ENCODE measurements at regions not wholly inside any gene's neighbourhood (a gene's known extent, or its start where the extent isn't known, plus 50 kb on each side); places are given as distances from the start of the nearest gene placed in this dataset.

DNA sequence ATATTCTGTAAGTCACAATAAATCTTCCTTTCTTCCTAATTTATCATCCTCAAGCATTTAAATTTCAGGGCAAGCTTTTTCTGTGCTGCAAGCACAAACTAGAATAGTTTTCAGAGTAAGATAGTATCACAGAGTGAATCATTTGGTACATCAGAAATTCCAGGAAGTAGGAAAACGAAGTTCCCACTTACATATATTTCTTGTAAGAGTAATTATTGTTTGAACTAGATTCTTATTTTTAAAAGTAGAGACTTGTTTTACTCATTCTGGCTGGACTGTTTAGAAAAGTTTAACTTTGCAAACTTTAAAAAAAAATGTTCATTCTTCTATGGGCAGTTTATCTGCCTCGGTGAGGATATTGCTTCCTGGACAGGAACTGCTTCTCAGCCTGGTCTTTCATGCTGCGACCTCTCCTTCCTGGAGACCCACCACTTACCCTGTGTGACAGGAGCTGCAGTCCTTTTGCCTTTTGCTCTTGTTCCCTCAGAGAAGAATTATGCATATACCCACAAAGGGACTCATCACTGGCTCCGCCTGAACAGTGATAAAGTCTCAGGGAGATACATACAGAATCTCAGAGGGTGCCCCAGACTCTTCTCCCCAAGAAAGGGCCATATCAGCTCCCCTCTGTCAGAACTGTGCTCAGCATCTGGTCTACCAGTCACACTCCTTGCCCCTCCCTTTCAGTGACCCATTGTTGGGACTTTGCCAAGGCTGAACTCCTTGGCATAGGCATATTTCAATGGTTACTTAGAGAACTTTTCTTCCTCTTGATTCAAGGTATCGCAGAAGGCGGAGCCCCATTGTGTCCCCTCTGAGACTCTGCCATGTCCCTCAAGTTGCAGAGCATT lies 102.7 kb upstream of the CD55 start:
- Histone ChIP-seq H3K9me3 (ENCODE audit: control insufficient read depth, low read length) (no peaks in the 10 kb centered on the region), H3K79me1 (replicated peaks; ENCODE audit: low read length, poor library complexity, severe bottlenecking) (no peaks in the 10 kb centered on the region), H2BK5ac (ENCODE audit: low read depth, low read length, poor library complexity, severe bottlenecking) (no peak overlapping the region), H3K4me2 (ENCODE audit: low read length, poor library complexity, severe bottlenecking) (no peak overlapping the region), H3K4me1 (ENCODE audit: control insufficient read depth, insufficient read depth, low read depth, low read length) (no peaks in the 10 kb centered on the region), H2BK12ac (ENCODE audit: low read length in 2 of 2) (no peak overlapping the region), H3K9ac (ENCODE audit: low read length) (no peak overlapping the region), H3K18ac (ENCODE audit: low read depth in 1 of 2, low read length in 2 of 2) (no peak overlapping the region), H3K36me3 (ENCODE audit: control insufficient read depth in 1 of 2, insufficient read depth in 2 of 2, low read depth in 1 of 2, low read length in 2 of 2) (no peaks in the 10 kb centered on the region), H2AK5ac (ENCODE audit: low read length, severe bottlenecking) (no peak overlapping the region), H3K23ac (ENCODE audit: low read length in 2 of 2) (no peak overlapping the region), H3K27ac (ENCODE audit: low read length, poor library complexity, severe bottlenecking) (no peak overlapping the region), H3K27me3 (ENCODE audit: control insufficient read depth in 1 of 2, insufficient read depth in 1 of 2, low read length in 2 of 2) (no peaks in the 10 kb centered on the region), H2BK120ac (ENCODE audit: low read depth, low read length) (no peak overlapping the region), H4K91ac (ENCODE audit: low read length) (no peak overlapping the region), H4K8ac (ENCODE audit: low read length) (no peak overlapping the region), H2AFZ (ENCODE audit: low read depth, low read length) (no peak overlapping the region), H3K4me3 (ENCODE audit: insufficient read depth in 1 of 2, low read depth in 1 of 2, low read length in 2 of 2) (no peak overlapping the region), H2BK15ac (ENCODE audit: low read depth, poor library complexity, severe bottlenecking) (no peak overlapping the region), H3K4ac (ENCODE audit: low read depth in 1 of 2, low read length in 2 of 2) (no peak overlapping the region), H3K14ac (ENCODE audit: low read length in 2 of 2) (no peak overlapping the region)
- no peak for DNase-seq
- 77% methylated on average over 5 of the region's 6 CpGs for WGBS

DNA sequence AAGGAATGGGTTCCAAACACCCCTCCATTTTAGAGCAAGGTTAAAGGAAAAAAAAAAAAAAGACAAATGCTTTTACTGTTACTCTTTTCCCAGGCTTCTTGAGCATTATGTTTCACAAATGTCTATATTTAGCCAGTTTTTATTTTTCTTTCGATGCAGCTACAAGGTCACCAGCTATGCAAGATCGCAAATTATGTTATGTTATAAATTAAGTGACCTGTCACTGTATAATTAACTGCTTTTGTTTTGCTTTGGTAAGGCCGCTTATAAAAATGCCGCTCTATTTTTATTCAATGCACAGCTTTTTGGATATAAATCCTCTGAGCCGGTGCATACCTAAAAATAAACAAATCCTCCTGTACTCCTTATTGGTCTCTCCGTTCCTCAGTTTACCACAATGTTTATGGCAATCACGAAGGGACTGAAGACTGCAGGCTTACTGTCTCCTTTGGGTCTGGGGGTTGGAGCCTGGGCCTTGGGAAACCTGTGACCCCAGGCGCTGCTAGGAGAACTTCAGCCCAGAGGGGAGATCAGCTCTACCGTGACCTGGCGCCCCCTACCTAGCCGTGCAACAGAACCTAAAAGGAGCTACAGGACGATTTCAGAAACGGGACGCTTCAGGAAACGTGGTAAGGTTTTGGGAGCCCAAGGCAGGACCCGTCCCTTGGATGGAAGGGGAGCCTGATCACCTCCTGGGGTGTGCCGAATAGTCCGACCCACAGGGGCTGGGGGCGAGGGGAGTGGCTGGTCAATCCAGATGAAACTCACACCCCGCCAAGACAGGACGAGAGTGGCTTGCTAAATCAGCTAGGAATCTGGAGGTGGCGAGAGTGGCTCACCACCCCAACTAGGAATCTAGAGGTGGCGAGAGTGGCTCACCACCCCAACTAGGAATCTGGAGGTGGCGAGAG lies 101.2 kb upstream of the CD55 start:
- no peak overlapping the region for H3K4ac ChIP-seq (ENCODE audit: low read depth in 1 of 2, low read length in 2 of 2)
- H2AK5ac ChIP-seq (ENCODE audit: low read length, severe bottlenecking): no peak overlapping the region
- no peak overlapping the region for H3K4me2 ChIP-seq (ENCODE audit: low read length, poor library complexity, severe bottlenecking)
- H3K27me3 ChIP-seq (ENCODE audit: control insufficient read depth in 1 of 2, insufficient read depth in 1 of 2, low read length in 2 of 2): no peaks in the 10 kb centered on the region
- no peak overlapping the region for H3K9ac ChIP-seq (ENCODE audit: low read length)
- H3K79me1 ChIP-seq (replicated peaks; ENCODE audit: low read length, poor library complexity, severe bottlenecking): no peaks in the 10 kb centered on the region
- no peak overlapping the region for H4K91ac ChIP-seq (ENCODE audit: low read length)
- H4K8ac ChIP-seq (ENCODE audit: low read length): no peak overlapping the region
- H2BK15ac ChIP-seq (ENCODE audit: low read depth, poor library complexity, severe bottlenecking): no peak overlapping the region
- no peak for DNase-seq
- no peak overlapping the region for H3K4me3 ChIP-seq (ENCODE audit: insufficient read depth in 1 of 2, low read depth in 1 of 2, low read length in 2 of 2)
- no peaks in the 10 kb centered on the region for H3K9me3 ChIP-seq (ENCODE audit: control insufficient read depth, low read length)
- no peaks in the 10 kb centered on the region for H3K36me3 ChIP-seq (ENCODE audit: control insufficient read depth in 1 of 2, insufficient read depth in 2 of 2, low read depth in 1 of 2, low read length in 2 of 2)
- H2AFZ ChIP-seq (ENCODE audit: low read depth, low read length): no peak overlapping the region
- H3K14ac ChIP-seq (ENCODE audit: low read length in 2 of 2): no peak overlapping the region
- no peak overlapping the region for H3K27ac ChIP-seq (ENCODE audit: low read length, poor library complexity, severe bottlenecking)
- no peak overlapping the region for H2BK120ac ChIP-seq (ENCODE audit: low read depth, low read length)
- no peak overlapping the region for H3K23ac ChIP-seq (ENCODE audit: low read length in 2 of 2)
- no peak overlapping the region for H2BK5ac ChIP-seq (ENCODE audit: low read depth, low read length, poor library complexity, severe bottlenecking)
- H2BK12ac ChIP-seq (ENCODE audit: low read length in 2 of 2): no peak overlapping the region
- no peaks in the 10 kb centered on the region for H3K4me1 ChIP-seq (ENCODE audit: control insufficient read depth, insufficient read depth, low read depth, low read length)
- H3K18ac ChIP-seq (ENCODE audit: low read depth in 1 of 2, low read length in 2 of 2): no peak overlapping the region
- 84% methylated on average over 22 of the region's 24 CpGs for WGBS

DNA sequence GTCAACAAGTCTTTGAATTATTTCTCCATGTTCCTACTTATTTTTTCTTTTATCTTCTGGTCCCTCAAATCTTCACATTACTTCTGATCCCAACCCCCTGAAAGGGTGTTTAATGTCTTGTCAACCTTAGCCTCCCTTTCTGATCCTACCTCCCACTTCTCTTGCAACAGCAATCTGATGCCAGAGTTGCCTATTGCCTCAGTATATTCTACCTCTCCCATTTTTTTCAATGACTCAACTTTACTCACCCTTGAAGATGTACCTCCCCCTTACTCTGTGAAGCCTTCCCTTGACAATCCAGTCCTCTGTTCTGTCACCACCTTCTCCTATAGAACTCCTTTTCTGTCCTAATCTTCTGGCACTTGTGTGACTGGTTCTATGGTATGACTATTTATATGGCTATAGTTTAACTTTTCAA lies 99.5 kb upstream of the CD55 start:
- Histone ChIP-seq H3K27me3 (ENCODE audit: control insufficient read depth in 1 of 2, insufficient read depth in 1 of 2, low read length in 2 of 2) (no peaks in the 10 kb centered on the region), H3K14ac (ENCODE audit: low read length in 2 of 2) (no peak overlapping the region), H2BK12ac (ENCODE audit: low read length in 2 of 2) (no peak overlapping the region), H2BK5ac (ENCODE audit: low read depth, low read length, poor library complexity, severe bottlenecking) (no peak overlapping the region), H3K79me1 (replicated peaks; ENCODE audit: low read length, poor library complexity, severe bottlenecking) (no peaks in the 10 kb centered on the region), H2BK15ac (ENCODE audit: low read depth, poor library complexity, severe bottlenecking) (no peak overlapping the region), H2AK5ac (ENCODE audit: low read length, severe bottlenecking) (no peak overlapping the region), H3K27ac (ENCODE audit: low read length, poor library complexity, severe bottlenecking) (no peak overlapping the region), H3K18ac (ENCODE audit: low read depth in 1 of 2, low read length in 2 of 2) (no peak overlapping the region), H2AFZ (ENCODE audit: low read depth, low read length) (no peak overlapping the region), H4K8ac (ENCODE audit: low read length) (no peak overlapping the region), H3K4me3 (ENCODE audit: insufficient read depth in 1 of 2, low read depth in 1 of 2, low read length in 2 of 2) (no peak overlapping the region), H3K4ac (ENCODE audit: low read depth in 1 of 2, low read length in 2 of 2) (no peak overlapping the region), H3K9ac (ENCODE audit: low read length) (no peak overlapping the region), H2BK120ac (ENCODE audit: low read depth, low read length) (no peak overlapping the region), H3K4me2 (ENCODE audit: low read length, poor library complexity, severe bottlenecking) (no peak overlapping the region), H4K91ac (ENCODE audit: low read length) (no peak overlapping the region), H3K9me3 (ENCODE audit: control insufficient read depth, low read length) (no peaks in the 10 kb centered on the region), H3K23ac (ENCODE audit: low read length in 2 of 2) (no peak overlapping the region), H3K4me1 (ENCODE audit: control insufficient read depth, insufficient read depth, low read depth, low read length) (no peaks in the 10 kb centered on the region), H3K36me3 (ENCODE audit: control insufficient read depth in 1 of 2, insufficient read depth in 2 of 2, low read depth in 1 of 2, low read length in 2 of 2) (no peaks in the 10 kb centered on the region)
- DNase-seq: no peak

DNA sequence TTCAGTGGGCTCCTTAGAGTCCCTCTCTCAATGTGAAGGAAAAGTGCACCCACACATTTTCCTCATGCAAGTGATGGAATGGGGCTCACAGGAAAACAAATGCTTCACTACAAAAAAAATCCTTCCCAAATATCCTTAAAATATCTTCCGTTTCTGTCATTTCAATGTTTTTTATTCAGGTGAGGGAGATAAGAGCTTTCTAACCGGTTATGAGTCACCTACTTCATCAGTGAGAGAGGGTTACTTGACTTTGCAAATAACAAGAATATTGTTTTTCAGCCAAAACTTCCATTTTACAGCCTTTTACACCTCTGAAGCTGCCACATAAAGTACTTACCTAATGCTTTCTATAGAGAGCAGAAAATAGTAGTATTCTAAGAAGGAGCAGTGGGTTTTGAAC lies 98.3 kb upstream of the CD55 start:
- H3K79me1 ChIP-seq (replicated peaks; ENCODE audit: low read length, poor library complexity, severe bottlenecking): no peaks in the 10 kb centered on the region
- no peak overlapping the region for H3K14ac ChIP-seq (ENCODE audit: low read length in 2 of 2)
- no peak overlapping the region for H2BK12ac ChIP-seq (ENCODE audit: low read length in 2 of 2)
- no peaks in the 10 kb centered on the region for H3K36me3 ChIP-seq (ENCODE audit: control insufficient read depth in 1 of 2, insufficient read depth in 2 of 2, low read depth in 1 of 2, low read length in 2 of 2)
- no peak overlapping the region for H3K4me2 ChIP-seq (ENCODE audit: low read length, poor library complexity, severe bottlenecking)
- no peaks in the 10 kb centered on the region for H3K4me1 ChIP-seq (ENCODE audit: control insufficient read depth, insufficient read depth, low read depth, low read length)
- no CpG with 5 or more reads among the region's 2 CpGs for WGBS
- H3K18ac ChIP-seq (ENCODE audit: low read depth in 1 of 2, low read length in 2 of 2): no peak overlapping the region
- no peak overlapping the region for H3K23ac ChIP-seq (ENCODE audit: low read length in 2 of 2)
- H4K8ac ChIP-seq (ENCODE audit: low read length): no peak overlapping the region
- H3K27ac ChIP-seq (ENCODE audit: low read length, poor library complexity, severe bottlenecking): no peak overlapping the region
- no peak overlapping the region for H2BK15ac ChIP-seq (ENCODE audit: low read depth, poor library complexity, severe bottlenecking)
- H3K4ac ChIP-seq (ENCODE audit: low read depth in 1 of 2, low read length in 2 of 2): no peak overlapping the region
- H3K27me3 ChIP-seq (ENCODE audit: control insufficient read depth in 1 of 2, insufficient read depth in 1 of 2, low read length in 2 of 2): no peaks in the 10 kb centered on the region
- no peak overlapping the region for H2BK5ac ChIP-seq (ENCODE audit: low read depth, low read length, poor library complexity, severe bottlenecking)
- H2AFZ ChIP-seq (ENCODE audit: low read depth, low read length): no peak overlapping the region
- no peak overlapping the region for H2BK120ac ChIP-seq (ENCODE audit: low read depth, low read length)
- H4K91ac ChIP-seq (ENCODE audit: low read length): no peak overlapping the region
- no peak overlapping the region for H3K9ac ChIP-seq (ENCODE audit: low read length)
- DNase-seq: no peak
- H3K9me3 ChIP-seq (ENCODE audit: control insufficient read depth, low read length): no peaks in the 10 kb centered on the region
- H3K4me3 ChIP-seq (ENCODE audit: insufficient read depth in 1 of 2, low read depth in 1 of 2, low read length in 2 of 2): no peak overlapping the region
- H2AK5ac ChIP-seq (ENCODE audit: low read length, severe bottlenecking): no peak overlapping the region

Data from mesenchymal stem cell (in vitro differentiated cells and primary cell).